ENCODE measurements at regions not wholly inside any gene's neighbourhood (a gene's known extent, or its start where the extent isn't known, plus 50 kb on each side); places are given as distances from the start of the nearest gene placed in this dataset.

DNA sequence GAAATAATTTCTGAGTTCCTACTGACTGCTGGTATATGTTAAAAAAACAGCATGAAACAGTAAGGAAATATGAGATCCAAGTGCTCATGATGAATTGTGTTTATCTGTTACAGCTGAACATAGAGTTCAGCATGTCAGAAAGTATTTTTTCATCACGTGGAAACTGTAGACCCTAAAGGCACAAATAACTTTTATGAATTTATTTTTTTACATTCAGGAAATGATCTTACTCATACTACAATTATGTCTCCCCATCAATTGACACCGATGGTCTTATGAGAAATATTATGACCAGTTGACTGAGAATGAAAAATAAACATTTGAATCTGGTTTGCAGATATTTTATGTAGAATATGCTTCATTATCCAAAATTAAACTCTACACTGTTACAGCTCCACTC is 283.1 kb upstream of the SPANXN4 start:
- TF ChIP-seq, protein P1, sequence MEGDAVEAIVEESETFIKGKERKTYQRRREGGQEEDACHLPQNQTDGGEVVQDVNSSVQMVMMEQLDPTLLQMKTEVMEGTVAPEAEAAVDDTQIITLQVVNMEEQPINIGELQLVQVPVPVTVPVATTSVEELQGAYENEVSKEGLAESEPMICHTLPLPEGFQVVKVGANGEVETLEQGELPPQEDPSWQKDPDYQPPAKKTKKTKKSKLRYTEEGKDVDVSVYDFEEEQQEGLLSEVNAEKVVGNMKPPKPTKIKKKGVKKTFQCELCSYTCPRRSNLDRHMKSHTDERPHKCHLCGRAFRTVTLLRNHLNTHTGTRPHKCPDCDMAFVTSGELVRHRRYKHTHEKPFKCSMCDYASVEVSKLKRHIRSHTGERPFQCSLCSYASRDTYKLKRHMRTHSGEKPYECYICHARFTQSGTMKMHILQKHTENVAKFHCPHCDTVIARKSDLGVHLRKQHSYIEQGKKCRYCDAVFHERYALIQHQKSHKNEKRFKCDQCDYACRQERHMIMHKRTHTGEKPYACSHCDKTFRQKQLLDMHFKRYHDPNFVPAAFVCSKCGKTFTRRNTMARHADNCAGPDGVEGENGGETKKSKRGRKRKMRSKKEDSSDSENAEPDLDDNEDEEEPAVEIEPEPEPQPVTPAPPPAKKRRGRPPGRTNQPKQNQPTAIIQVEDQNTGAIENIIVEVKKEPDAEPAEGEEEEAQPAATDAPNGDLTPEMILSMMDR (IDR thresholded peaks at IDR 0.05; ENCODE audit: poor library complexity) = no peak
- TF ChIP-seq EZH2phosphoT487 (IDR thresholded peaks at IDR 0.05; ENCODE audit: low read depth, severe bottlenecking, unreplicated experiment) = no peak
